ENCODE measurements at regions not wholly inside any gene's neighbourhood (a gene's known extent, or its start where the extent isn't known, plus 50 kb on each side); places are given as distances from the start of the nearest gene placed in this dataset.
A peak's percentile ranks its signal among the peaks of the same experiment; 100 is the strongest.
"Not testable (repeated sequence)": the region's sequence is repeated elsewhere in the genome, so short reads cannot be mapped to it uniquely, and the experiment has no call there.

DNA sequence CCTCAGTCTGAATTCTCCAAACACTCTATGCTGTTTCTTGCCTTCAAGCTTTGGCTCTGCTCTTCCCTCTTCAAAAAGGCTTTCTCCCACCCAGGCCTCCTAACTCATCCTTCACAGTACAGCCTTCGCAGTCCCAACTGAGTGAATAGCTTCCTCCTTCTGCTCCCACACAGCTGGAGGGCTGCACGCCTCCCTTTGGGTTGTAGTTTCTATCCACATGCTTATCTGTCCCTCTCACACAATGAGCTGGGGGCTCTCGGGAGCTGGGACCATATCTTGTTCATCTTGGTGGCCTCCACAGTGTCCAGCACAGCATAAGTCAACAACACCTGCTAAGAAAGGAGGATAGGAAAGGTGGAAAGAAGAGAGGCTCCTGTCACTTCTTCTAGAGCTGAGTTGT, 69.5 kb upstream of the XPA start:
- no peaks in the 10 kb centered on the region for H3K9me3 Mint-ChIP-seq
- no peaks in the 10 kb centered on the region for H3K4me1 Mint-ChIP-seq
- H3K27ac Mint-ChIP-seq, result no peak overlapping the region
- H3K4me3 Mint-ChIP-seq, result no peak overlapping the region
- peaks cover 13% of the 10 kb centered on the region for H3K27me3 Mint-ChIP-seq
- no peaks in the 10 kb centered on the region for H3K36me3 Mint-ChIP-seq

DNA sequence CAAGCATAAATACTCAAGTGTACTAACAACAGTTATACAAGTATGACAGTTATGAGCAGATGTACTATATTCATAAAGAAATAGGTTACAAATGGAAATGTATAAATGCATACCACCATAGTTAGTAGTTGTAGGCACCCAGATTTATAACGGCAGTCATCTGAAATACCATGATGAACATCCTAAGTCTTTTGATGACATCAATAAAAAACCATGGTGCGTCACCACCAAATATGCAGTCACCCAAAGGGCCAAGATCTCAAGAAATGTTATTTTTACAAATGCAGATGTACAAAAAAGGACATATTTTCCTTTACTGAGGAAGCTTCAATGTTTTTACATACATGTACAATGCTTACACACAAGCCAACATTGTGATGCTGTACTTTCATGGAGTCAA, 70.8 kb upstream of the XPA start:
- Mint-ChIP-seq H3K4me1 (no peaks in the 10 kb centered on the region), H3K27ac (no peak overlapping the region), H3K27me3 (peaks cover 3% of the 10 kb centered on the region), H3K9me3 (no peaks in the 10 kb centered on the region), H3K36me3 (no peaks in the 10 kb centered on the region), H3K4me3 (no peak overlapping the region)

DNA sequence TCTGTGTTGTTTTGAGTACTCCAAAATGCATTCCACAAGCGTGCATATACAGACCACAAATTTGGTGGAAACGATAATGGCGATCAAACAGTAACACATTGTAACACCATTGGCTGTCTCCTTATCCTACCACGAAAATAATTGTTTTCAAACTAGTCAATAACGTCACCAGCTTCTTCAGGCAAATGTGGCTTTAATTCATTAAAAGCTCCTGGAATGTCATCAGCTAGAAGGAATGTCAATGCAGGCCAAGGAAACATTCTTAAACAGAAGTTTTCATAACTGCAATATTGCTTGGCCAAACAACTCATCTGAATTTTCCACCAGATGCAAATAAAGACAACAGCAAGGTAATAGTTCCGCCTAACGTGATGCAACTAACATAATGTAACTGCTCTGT, 71.6 kb upstream of the XPA start:
- peaks cover 3% of the 10 kb centered on the region for H3K27me3 Mint-ChIP-seq
- H3K4me1 Mint-ChIP-seq, result no peaks in the 10 kb centered on the region
- H3K36me3 Mint-ChIP-seq, result no peaks in the 10 kb centered on the region

DNA sequence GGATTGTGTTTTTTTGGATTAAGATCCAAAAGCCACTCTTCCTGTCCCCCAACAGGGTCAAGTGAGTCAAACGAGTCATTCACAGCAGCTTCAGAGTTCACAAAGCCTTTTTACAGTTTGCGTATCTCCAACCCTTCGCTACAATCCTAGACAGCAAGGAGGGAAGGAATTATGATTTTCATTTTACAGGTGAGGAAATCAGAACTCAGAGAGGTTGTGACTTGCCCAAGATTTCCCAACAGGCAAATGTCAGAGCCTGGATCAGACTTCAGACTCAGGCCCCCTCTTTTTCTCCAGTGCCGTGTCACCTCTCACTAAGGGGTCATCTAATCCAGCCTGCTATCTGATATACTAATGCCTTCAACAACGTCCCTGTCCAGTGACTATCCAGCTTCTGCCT, 72.1 kb upstream of the XPA start:
- H3K4me1 Mint-ChIP-seq, result no peaks in the 10 kb centered on the region
- H3K4me3 Mint-ChIP-seq, result no peak overlapping the region
- peaks cover 2% of the 10 kb centered on the region for H3K36me3 Mint-ChIP-seq
- H3K27ac Mint-ChIP-seq, result no peak overlapping the region
- H3K27me3 Mint-ChIP-seq, result peaks cover 3% of the 10 kb centered on the region
- no peaks in the 10 kb centered on the region for H3K9me3 Mint-ChIP-seq

More for the DNA sequence above, 71.6 kb upstream of the XPA start:
- H3K4me3 Mint-ChIP-seq, result no peak overlapping the region
- H3K27ac Mint-ChIP-seq, result no peak overlapping the region
- H3K9me3 Mint-ChIP-seq, result no peaks in the 10 kb centered on the region

DNA sequence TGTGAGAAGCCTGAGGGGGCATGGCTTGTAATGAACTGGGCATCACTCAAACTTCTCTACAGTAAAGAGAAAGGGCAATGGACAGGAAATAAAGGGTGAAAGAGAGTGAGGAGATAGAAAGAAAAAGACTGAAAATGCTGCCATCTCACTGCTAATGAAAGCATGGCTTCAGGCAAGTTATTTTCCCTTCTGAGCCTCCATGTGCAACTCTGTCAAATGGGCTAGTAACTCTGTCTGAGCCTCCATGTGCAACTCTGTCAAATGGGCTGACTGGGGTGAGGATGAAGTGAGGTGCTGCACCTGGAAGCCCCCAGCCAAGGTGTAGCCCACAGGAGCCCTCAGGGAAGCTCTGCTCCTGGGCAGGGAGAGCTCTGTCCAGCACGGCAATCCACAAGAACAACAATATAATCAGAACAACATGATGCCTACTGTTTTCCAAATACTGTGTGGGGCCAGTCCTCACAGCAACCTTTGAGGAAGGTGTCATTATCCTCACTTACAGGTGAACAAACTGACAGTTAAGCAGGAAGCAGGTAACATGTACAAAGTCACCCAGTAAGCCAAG, 73.8 kb upstream of the XPA start:
- Mint-ChIP-seq H3K4me3 (no peak overlapping the region), H3K36me3 (peaks cover 2% of the 10 kb centered on the region), H3K27me3 (peaks cover 6% of the 10 kb centered on the region), H3K9me3 (peaks cover 2% of the 10 kb centered on the region), H3K4me1 (no peaks in the 10 kb centered on the region), H3K27ac (no peak overlapping the region)

DNA sequence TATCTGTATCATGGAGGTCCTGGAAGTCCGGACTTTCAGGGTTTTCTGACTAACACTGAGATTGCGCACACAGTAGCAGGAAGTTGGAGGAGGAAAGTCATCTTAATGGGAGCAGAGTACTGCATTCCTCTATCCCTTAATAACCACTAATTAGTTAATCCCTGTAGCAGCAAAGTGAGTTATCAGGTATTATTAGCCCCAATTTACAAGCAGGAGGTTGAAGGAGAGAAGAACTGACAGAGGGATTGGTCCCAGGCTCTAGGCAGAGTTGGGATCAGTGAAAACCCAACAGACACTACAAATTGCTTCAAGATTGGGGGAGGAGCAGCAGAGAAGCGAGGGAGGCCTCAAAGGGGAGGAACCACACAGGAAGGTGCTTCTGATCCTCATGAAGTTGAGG, 74.5 kb upstream of the XPA start:
- no peak overlapping the region for H3K27ac Mint-ChIP-seq
- no peak overlapping the region for H3K4me3 Mint-ChIP-seq
- H3K27me3 Mint-ChIP-seq, result peaks cover 7% of the 10 kb centered on the region
- no peaks in the 10 kb centered on the region for H3K4me1 Mint-ChIP-seq
- H3K9me3 Mint-ChIP-seq, result peaks cover 4% of the 10 kb centered on the region
- peaks cover 2% of the 10 kb centered on the region for H3K36me3 Mint-ChIP-seq

DNA sequence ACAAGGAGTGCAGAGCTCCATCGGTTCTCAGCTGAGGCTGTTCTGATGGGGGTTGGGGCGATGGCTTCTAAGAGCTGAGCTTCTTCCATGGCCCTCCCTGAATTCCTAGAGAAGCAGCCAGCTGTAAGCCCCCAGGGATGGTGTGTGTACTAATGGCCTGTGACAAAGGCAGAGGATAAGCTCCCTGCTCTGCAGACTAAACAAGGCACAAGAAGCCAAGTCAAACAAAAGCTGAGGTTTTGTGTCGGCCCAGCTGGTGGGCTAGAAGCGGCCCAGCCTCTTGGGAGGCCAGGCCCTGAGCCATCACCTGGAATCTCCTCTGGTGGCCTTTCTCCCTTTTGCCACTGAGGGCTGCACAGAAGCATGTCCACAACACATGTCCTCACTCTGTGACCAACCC, 75.0 kb upstream of the XPA start:
- peaks cover 7% of the 10 kb centered on the region for H3K27me3 Mint-ChIP-seq
- H3K27ac Mint-ChIP-seq, result no peak overlapping the region
- peaks cover 4% of the 10 kb centered on the region for H3K9me3 Mint-ChIP-seq
- peaks cover 2% of the 10 kb centered on the region for H3K36me3 Mint-ChIP-seq
- H3K4me3 Mint-ChIP-seq, result no peak overlapping the region
- H3K4me1 Mint-ChIP-seq, result no peaks in the 10 kb centered on the region

DNA sequence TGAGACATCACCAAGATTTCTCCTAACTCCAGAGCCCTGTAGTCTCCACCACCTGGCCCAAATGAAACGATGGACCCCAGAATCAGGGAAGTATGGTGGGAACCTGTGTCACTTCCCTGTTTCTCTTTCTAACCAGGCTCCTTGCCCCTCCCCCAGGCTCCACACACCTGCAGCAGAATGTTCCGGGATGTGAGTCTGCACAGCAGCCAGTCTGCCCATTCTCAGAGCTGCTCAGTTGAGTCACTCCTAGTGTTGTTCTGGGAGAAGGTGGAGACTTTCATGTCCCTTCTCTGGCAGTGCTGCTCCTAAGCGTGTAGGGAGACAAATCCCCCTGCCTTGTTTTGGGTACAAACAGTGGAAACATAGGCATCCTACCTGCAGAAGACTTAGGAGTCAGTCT, 76.0 kb upstream of the XPA start:
- Mint-ChIP-seq H3K4me1 (no peaks in the 10 kb centered on the region), H3K9me3 (peaks cover 4% of the 10 kb centered on the region), H3K36me3 (peaks cover 3% of the 10 kb centered on the region), H3K27me3 (peaks cover 7% of the 10 kb centered on the region), H3K27ac (no peak overlapping the region), H3K4me3 (no peak overlapping the region)

DNA sequence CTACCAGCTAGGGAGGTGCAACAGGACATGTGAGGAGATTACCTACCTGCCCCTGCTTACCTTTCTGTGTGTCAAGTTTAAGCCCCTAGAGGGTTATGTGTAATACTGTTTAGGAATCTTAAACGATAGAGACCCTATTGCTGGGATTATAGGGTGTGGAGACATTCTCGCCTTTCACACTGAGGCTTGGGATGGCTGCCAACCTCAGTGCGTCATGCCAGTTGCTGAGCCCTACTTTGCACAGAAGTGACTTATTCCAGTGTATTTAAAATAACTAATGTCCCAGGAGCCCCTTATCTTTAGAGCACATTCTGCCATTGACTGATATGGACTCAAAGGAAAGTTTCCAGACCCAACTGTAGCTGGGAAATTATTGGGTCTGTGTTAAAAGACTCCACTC, 76.6 kb upstream of the XPA start:
- peaks cover 7% of the 10 kb centered on the region for H3K27me3 Mint-ChIP-seq
- H3K9me3 Mint-ChIP-seq, result peaks cover 4% of the 10 kb centered on the region
- H3K27ac Mint-ChIP-seq, result no peak overlapping the region
- no peaks in the 10 kb centered on the region for H3K4me1 Mint-ChIP-seq
- no peak overlapping the region for H3K4me3 Mint-ChIP-seq
- peaks cover 5% of the 10 kb centered on the region for H3K36me3 Mint-ChIP-seq

DNA sequence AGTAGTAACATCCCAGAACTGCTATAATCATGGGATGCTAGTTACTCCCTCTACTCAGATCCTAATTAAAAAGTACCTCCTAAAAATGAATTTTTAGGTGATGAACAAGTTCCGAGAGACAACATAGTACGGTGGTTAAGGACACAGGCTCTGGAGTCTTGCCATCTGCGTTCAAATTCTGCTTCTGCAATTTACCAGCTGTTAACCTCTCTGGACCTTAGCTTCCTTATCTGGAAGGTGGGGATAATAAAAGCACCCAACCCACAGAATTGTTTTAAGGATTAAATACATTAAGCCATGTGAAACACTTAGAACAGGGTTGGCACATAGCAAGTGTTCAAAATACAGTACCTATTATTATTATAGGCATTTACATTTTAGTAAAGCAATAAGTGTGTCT, 77.5 kb upstream of the XPA start:
- no peak overlapping the region for H3K27ac Mint-ChIP-seq
- peaks cover 4% of the 10 kb centered on the region for H3K9me3 Mint-ChIP-seq
- peaks cover 5% of the 10 kb centered on the region for H3K27me3 Mint-ChIP-seq
- no peak overlapping the region for H3K4me3 Mint-ChIP-seq
- peaks cover 6% of the 10 kb centered on the region for H3K36me3 Mint-ChIP-seq
- no peaks in the 10 kb centered on the region for H3K4me1 Mint-ChIP-seq

DNA sequence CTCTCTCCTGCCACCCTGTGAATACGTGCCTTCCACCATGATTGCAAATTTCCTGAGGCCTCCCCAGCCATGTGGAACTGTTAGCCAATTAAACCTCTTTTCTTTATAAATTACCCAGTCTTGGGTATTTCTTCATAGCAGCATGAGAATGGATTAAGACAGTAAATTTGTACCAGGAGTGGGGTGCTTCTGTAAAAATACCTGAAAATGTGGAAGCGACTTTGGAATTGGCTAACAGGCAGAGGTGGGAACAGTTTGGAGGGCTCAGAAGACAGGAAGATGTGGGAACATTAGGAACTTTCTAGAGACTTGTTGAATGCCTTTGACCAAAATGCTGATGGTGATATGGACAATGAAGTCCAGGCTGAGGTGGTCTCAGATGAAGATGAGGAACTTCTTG, 74.3 kb upstream of the FOXE1 start:
- H3K4me1 Mint-ChIP-seq, H3K9me3 Mint-ChIP-seq, H3K27me3 Mint-ChIP-seq, H3K36me3 Mint-ChIP-seq, H3K4me3 Mint-ChIP-seq: not testable (repeated sequence)
- peak overlapping the region; percentile 24 for H3K27ac Mint-ChIP-seq

DNA sequence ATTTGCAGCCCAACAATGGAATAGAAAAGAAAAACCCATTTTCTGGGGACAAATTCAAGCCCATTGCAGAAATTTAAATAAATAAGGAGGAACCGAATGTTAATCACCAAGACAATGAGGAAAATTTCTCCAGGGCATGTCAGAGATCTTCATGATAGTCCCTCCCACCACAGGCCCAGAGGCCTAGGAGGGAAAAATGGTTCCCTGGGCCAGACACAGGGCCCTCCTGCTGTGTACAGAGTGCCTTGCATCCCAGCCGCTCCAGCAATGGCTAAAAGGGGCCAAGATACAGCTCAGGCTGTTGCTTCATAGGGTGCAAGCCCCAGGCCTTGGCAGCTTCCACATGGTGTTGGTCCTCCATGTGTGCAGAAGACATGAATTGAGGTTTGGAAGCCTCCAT, 73.4 kb upstream of the FOXE1 start:
- Mint-ChIP-seq H3K36me3 (peaks cover 7% of the 10 kb centered on the region), H3K4me3 (no peak overlapping the region), H3K4me1 (no peaks in the 10 kb centered on the region), H3K27ac (no peak overlapping the region), H3K9me3 (peaks cover 4% of the 10 kb centered on the region), H3K27me3 (peaks cover 5% of the 10 kb centered on the region)

DNA sequence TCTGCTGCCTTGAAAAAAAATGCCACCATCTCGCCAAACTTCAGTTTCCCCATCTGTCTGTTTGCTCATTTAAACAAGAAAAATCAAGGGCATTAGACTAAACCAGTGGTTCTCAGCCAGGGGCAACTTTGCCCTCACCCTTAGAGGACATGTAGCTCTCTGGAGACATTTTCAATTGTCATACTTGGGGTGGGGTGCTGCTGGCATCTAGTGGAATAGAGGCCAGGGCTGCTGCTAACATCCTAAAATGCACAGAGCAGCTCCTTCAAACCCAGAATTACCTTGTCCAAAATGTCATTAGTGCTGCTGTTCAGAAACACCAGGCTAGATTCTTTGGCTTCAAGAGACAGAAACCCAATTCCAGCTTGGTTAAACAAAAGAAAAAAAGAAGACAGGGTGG, 71.1 kb upstream of the FOXE1 start:
- Mint-ChIP-seq H3K4me1 (no peaks in the 10 kb centered on the region), H3K27ac (no peak overlapping the region), H3K4me3 (no peak overlapping the region), H3K36me3 (peaks cover 7% of the 10 kb centered on the region), H3K27me3 (peaks cover 1% of the 10 kb centered on the region), H3K9me3 (no peaks in the 10 kb centered on the region)

DNA sequence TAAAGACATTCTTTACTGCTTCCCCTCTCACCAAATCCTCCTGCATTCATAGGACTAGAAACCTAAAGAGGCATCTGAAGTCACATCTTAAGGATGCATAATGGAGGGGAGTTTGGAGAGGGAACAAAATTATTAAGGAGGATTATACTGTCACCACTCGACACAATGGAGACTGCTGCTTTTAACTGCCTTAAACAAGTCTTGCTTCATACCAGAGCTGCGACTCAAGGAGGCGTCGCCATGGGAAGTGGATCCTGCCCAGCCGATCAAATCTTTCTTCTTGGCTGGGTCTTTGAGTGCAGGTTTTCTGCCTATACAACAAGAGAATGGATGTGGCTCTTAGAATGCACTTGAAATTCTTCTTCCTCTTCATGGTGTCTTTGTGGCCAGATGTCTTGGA, 66.7 kb upstream of the FOXE1 start:
- no peaks in the 10 kb centered on the region for H3K9me3 Mint-ChIP-seq
- peaks cover 2% of the 10 kb centered on the region for H3K27me3 Mint-ChIP-seq

DNA sequence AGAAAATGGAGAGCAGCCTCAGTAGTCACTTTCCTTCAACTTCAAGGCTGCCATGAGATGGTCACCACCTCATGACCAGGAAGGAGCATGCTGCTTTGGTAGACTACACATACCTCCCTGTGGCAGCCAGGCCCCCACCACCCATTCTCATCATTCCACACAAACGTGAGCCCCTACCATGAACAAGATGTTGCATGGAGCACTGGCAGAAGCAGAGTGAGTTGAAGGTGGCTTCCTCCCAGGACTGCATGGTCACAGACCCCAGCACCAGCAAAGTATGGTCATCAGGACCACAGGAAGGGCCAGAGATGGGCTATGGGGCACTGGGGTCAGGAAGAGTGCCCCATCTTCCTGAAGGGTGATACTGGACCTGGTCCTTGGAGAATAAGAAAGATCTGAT, 65.5 kb upstream of the FOXE1 start:
- peaks cover 2% of the 10 kb centered on the region for H3K27me3 Mint-ChIP-seq
- H3K9me3 Mint-ChIP-seq, result no peaks in the 10 kb centered on the region
- H3K36me3 Mint-ChIP-seq, result no peaks in the 10 kb centered on the region
- no peaks in the 10 kb centered on the region for H3K4me1 Mint-ChIP-seq
- H3K27ac Mint-ChIP-seq, result no peak overlapping the region
- H3K4me3 Mint-ChIP-seq, result no peak overlapping the region

More for the DNA sequence above, 66.7 kb upstream of the FOXE1 start:
- no peaks in the 10 kb centered on the region for H3K36me3 Mint-ChIP-seq
- no peak overlapping the region for H3K4me3 Mint-ChIP-seq
- H3K27ac Mint-ChIP-seq, result no peak overlapping the region
- H3K4me1 Mint-ChIP-seq, result no peaks in the 10 kb centered on the region

DNA sequence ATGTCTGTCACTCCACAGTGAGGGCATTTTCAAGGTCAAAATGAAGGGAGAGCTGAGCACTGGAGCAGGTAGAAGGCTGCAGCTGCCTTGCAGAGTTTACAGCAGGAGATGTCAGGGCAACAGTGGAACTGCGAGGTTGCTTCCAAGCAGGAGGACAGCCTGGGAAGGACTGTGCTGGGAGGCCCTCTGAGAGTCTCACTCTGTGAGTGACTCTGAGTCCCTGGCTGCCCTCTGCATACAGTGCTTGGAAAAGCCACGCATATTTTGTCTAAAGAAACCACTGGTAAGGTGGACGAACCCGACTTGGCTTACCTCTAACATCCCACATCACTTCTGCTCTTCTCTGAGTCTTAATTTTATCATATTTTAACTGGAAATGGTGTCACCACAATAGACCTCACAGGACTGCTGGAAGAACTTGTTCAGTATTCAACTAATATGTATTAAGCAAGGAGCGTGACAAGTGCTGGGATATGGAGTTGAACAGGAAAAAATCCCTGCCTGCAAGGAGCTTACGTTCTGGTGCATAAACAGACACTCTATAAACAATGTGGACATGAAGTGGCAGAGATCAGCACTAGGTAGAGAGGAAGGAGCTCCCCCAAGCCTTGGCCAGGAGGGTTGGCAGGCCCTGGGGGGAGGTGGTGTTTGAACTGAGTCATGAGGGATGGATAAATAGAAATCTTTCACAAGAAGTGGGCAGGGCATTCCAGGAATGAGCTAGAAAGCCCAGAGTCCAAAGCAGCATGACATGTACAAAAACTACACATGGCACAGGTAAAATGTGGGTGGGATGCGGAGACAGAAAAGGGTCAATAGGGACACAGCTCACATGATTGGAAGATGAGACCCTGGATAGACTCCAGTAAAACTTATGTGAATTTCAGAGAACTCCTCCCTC, 64.0 kb upstream of the FOXE1 start:
- peaks cover 2% of the 10 kb centered on the region for H3K27me3 Mint-ChIP-seq
- no peaks in the 10 kb centered on the region for H3K9me3 Mint-ChIP-seq
- H3K4me1 Mint-ChIP-seq, result no peaks in the 10 kb centered on the region
- no peak overlapping the region for H3K27ac Mint-ChIP-seq
- H3K36me3 Mint-ChIP-seq, result no peaks in the 10 kb centered on the region
- no peak overlapping the region for H3K4me3 Mint-ChIP-seq

DNA sequence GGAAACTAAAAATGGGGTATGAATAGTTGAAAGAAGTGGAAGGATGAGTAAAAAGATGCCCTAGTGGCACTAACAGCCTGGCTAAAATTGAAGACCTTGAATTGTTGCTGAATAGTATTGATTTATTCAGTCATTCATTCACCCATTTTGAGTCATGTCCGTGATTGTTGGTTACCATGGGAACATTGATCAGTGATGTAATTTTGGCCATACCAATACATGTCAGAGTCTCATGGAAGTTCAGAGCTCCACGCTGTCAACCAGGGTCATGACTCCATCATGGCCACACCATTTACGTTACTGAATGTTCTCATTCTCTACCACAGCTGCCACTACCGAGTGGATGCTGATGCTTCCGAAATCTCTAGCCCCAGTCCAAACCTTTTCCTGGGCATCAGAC, 62.5 kb upstream of the FOXE1 start:
- Mint-ChIP-seq H3K4me1 (no peaks in the 10 kb centered on the region), H3K9me3 (no peaks in the 10 kb centered on the region), H3K27ac (no peak overlapping the region), H3K36me3 (no peaks in the 10 kb centered on the region), H3K4me3 (no peak overlapping the region), H3K27me3 (peaks cover 2% of the 10 kb centered on the region)
